Right lobe of liver (tissue), 4 donors: ENCODE measurements at regions not wholly inside any gene's neighbourhood (a gene's known extent, or its start where the extent isn't known, plus 50 kb on each side); places are given as distances from the start of the nearest gene placed in this dataset.

Experiments
- POLR2A ChIP-seq: fragments of 450-650 bp; IDR thresholded peaks from one replicate; pipeline ENCODE4 v1.6.1; 2017; ENCODE audit warnings: antibody characterized with exemption, mild to moderate bottlenecking
- TF ChIP-seq, protein P1 (sequence below), 4 donors: fragments of 200-600 bp in 3 of 4; fragments of 450-650 bp in 1 of 4; IDR thresholded peaks; one replicate each; pipeline versions ENCODE4 v1.5.1 to v1.8.0; 2016 to 2022; ENCODE audit warnings: antibody characterized with exemption in 4 of 4, mild to moderate bottlenecking in 2 of 4
- donor health status: DM: no; HTN: no; CAD: no.
- donor health status: DM: no; HTN: no; CAD: no.
- donor health status: DM: no; HTN: yes; CAD: no.

DNA sequence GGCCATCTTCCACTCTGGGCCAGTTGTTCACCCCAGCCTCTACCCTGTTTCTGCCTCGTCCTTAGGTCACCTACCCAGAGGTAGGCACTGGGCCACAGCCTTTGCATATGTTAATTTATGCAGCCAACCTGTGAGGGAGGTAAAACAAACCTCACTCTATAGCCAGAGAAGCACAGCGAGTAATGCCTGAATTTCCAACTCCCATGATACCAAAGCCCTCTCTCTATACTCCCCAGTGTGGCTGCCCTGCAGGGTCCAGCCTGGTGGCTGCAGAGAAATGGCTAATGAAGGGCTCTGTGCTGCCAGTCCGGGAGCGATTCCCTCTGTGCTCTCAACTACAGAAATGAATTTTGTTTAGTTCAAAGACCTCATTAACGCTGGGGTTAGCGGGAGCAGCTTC lies 397.0 kb upstream of the CCL2 start:
- TF ChIP-seq, protein P1, sequence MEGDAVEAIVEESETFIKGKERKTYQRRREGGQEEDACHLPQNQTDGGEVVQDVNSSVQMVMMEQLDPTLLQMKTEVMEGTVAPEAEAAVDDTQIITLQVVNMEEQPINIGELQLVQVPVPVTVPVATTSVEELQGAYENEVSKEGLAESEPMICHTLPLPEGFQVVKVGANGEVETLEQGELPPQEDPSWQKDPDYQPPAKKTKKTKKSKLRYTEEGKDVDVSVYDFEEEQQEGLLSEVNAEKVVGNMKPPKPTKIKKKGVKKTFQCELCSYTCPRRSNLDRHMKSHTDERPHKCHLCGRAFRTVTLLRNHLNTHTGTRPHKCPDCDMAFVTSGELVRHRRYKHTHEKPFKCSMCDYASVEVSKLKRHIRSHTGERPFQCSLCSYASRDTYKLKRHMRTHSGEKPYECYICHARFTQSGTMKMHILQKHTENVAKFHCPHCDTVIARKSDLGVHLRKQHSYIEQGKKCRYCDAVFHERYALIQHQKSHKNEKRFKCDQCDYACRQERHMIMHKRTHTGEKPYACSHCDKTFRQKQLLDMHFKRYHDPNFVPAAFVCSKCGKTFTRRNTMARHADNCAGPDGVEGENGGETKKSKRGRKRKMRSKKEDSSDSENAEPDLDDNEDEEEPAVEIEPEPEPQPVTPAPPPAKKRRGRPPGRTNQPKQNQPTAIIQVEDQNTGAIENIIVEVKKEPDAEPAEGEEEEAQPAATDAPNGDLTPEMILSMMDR (IDR thresholded peaks at IDR 0.05), result no peak
- no peak for TF ChIP-seq POLR2A
